ENCODE measurements at regions not wholly inside any gene's neighbourhood (a gene's known extent, or its start where the extent isn't known, plus 50 kb on each side); places are given as distances from the start of the nearest gene placed in this dataset.

GRCh38 chr18:37689841-37690240 is 124.2 kb upstream of the CELF4 start:
- WGBS (ENCODE audit: insufficient coverage, low coverage, low lambda C conversion rate, missing lambda C conversion rate): 72% methylated on average over 1 of the region's 1 CpG
- TF ChIP-seq POLR2A (IDR thresholded peaks at IDR 0.05): no peak
- TF ChIP-seq CTCF (IDR thresholded peaks at IDR 0.05): no peak

GRCh38 chr18:37684590-37684989 is 119.0 kb upstream of the CELF4 start:
- 50% methylated on average over 1 of the region's 3 CpGs for WGBS (ENCODE audit: insufficient coverage, low coverage, low lambda C conversion rate, missing lambda C conversion rate)
- Histone ChIP-seq H3K4me1 (no peaks in the 10 kb centered on the region), H3K4me3 (no peak overlapping the region), H3K36me3 (no peaks in the 10 kb centered on the region), H3K27me3 (no peaks in the 10 kb centered on the region), H3K9me3 (no peaks in the 10 kb centered on the region), H3K27ac (no peak overlapping the region)
- no peak for TF ChIP-seq POLR2A (IDR thresholded peaks at IDR 0.05)
- no peak for TF ChIP-seq CTCF (IDR thresholded peaks at IDR 0.05)
- ATAC-seq (no peak), DNase-seq (no peak)
- intact Hi-C loops (cut with DNase I): no loop called here

More at GRCh38 chr18:37689841-37690240, 124.2 kb upstream of the CELF4 start:
- Histone ChIP-seq H3K4me1 (no peaks in the 10 kb centered on the region), H3K4me3 (no peak overlapping the region), H3K27ac (no peak overlapping the region), H3K27me3 (no peaks in the 10 kb centered on the region), H3K9me3 (no peaks in the 10 kb centered on the region), H3K36me3 (no peaks in the 10 kb centered on the region)
- ATAC-seq (no peak), DNase-seq (no peak)
- intact Hi-C loops (cut with DNase I): no loop called here

DNA sequence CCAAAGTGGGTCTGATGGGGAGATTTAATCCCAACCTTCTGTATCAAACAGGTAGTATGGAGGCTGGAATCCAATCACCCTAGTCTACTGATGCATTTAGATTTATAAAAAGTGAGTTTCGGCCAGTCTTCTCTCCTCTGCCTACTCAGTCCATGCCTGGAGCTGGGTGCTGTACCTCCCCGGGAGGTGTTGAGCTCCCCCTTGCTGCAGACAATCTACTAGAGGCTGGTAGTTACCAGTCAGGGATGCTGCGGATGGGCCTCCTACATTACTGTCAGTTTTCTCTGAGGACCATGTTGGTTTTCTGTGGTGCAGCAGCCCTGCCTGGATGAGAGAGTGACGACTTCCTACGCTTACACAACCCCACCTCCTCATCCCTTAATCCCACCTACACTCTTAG is 118.6 kb upstream of the CELF4 start:
- no peaks in the 10 kb centered on the region for H3K27me3 ChIP-seq
- H3K27ac ChIP-seq: no peak overlapping the region
- no peaks in the 10 kb centered on the region for H3K4me1 ChIP-seq
- H3K36me3 ChIP-seq: no peaks in the 10 kb centered on the region
- no peak for ATAC-seq
- 64% methylated on average over 3 of the region's 5 CpGs for WGBS (ENCODE audit: insufficient coverage, low coverage, low lambda C conversion rate, missing lambda C conversion rate)
- H3K9me3 ChIP-seq: no peaks in the 10 kb centered on the region
- H3K4me3 ChIP-seq: no peak overlapping the region
- no peak for DNase-seq
- no peak for TF ChIP-seq POLR2A (IDR thresholded peaks at IDR 0.05)
- TF ChIP-seq CTCF (IDR thresholded peaks at IDR 0.05): no peak
- intact Hi-C loops (cut with DNase I): no loop called here

GRCh38 chr18:37680911-37681310 is 115.3 kb upstream of the CELF4 start:
- DNase-seq (no peak), ATAC-seq (no peak)
- no peak for TF ChIP-seq CTCF (IDR thresholded peaks at IDR 0.05)
- TF ChIP-seq POLR2A (IDR thresholded peaks at IDR 0.05): no peak
- WGBS (ENCODE audit: insufficient coverage, low coverage, low lambda C conversion rate, missing lambda C conversion rate): 13% methylated on average over 3 of the region's 3 CpGs
- Histone ChIP-seq H3K27me3 (no peaks in the 10 kb centered on the region), H3K27ac (no peak overlapping the region), H3K4me3 (no peak overlapping the region), H3K9me3 (no peaks in the 10 kb centered on the region), H3K36me3 (no peaks in the 10 kb centered on the region), H3K4me1 (no peaks in the 10 kb centered on the region)
- intact Hi-C loops (cut with DNase I): no loop called here

DNA sequence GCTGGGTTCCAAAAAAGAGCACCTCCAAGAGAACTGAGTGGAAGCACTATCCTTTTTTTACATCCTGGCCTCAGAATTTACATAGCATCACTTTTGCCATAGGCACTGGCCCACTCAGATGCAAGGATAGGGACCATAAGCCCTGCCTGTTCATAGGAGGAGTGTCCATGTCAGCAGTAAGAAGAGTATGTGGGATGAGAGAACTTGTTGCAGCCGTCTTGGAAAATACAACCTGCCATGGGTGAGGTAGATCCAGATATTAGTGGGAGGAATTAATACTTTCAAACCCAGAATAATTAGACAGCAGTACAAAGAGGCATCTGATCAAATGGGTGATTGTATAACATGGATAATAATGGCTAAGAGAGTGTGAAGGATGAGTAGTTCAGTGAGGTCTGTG is 110.7 kb upstream of the CELF4 start:
- ATAC-seq: no peak
- intact Hi-C loops (cut with DNase I): no loop called here
- WGBS (ENCODE audit: insufficient coverage, low coverage, low lambda C conversion rate, missing lambda C conversion rate): 40% methylated on average over 1 of the region's 1 CpG

More for the DNA sequence above, 110.7 kb upstream of the CELF4 start:
- no peak for TF ChIP-seq POLR2A (IDR thresholded peaks at IDR 0.05)
- TF ChIP-seq CTCF (IDR thresholded peaks at IDR 0.05): no peak
- no peaks in the 10 kb centered on the region for H3K9me3 ChIP-seq
- DNase-seq: no peak
- H3K4me1 ChIP-seq: no peaks in the 10 kb centered on the region
- no peaks in the 10 kb centered on the region for H3K27me3 ChIP-seq
- no peak overlapping the region for H3K27ac ChIP-seq
- no peaks in the 10 kb centered on the region for H3K36me3 ChIP-seq
- no peak overlapping the region for H3K4me3 ChIP-seq
